GM21576 (cell line): ENCODE measurements at regions not wholly inside any gene's neighbourhood (a gene's known extent, or its start where the extent isn't known, plus 50 kb on each side); places are given as distances from the start of the nearest gene placed in this dataset.

Experiments used
- ATAC-seq: cut with Tn5 transposase; IDR thresholded peaks from one replicate; pipeline ENCODE4 v1.9.1; 2021; ENCODE audit warnings: mild to moderate bottlenecking, moderate library complexity; ENCODE audit not compliant: unreplicated experiment

DNA sequence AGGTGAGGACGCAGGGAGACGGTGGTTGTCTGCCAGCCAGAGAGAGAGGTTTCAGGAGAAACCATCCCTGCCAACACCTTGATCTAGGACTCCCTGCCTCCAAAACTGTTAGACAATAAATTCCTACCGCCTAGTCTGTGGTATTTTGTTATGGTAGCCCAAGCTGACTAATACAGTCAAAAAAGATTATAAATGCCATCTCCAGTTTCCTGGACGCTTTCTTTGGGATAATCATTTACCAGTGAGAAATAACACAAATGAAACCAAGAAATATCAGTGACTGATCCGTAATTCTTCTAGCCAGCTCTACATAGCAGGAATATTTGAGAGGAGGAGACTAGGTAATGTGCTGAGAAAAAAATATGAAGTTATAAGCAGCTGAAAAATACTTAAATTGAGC lies 707.8 kb upstream of the LMCD1 start:
- ATAC-seq, result no peak

DNA sequence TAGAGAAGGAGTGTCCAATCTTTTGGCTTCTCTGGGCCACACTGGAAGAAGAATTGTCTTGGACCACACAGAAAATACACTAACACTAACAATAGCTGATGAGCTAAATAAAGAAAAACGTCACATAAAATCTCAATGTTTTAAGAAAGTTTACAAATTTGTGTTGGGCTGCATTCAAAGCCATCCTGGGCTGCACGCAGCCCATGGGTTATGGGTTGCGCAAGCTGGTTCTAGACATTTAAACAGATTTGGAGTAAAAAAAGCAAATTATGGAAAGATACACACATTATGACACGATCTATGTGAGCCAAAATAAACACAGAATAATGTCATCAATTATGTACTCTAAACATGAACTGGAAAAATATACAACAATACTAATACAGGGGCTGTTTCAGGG lies 703.3 kb upstream of the LMCD1 start:
- ATAC-seq, result no peak

DNA sequence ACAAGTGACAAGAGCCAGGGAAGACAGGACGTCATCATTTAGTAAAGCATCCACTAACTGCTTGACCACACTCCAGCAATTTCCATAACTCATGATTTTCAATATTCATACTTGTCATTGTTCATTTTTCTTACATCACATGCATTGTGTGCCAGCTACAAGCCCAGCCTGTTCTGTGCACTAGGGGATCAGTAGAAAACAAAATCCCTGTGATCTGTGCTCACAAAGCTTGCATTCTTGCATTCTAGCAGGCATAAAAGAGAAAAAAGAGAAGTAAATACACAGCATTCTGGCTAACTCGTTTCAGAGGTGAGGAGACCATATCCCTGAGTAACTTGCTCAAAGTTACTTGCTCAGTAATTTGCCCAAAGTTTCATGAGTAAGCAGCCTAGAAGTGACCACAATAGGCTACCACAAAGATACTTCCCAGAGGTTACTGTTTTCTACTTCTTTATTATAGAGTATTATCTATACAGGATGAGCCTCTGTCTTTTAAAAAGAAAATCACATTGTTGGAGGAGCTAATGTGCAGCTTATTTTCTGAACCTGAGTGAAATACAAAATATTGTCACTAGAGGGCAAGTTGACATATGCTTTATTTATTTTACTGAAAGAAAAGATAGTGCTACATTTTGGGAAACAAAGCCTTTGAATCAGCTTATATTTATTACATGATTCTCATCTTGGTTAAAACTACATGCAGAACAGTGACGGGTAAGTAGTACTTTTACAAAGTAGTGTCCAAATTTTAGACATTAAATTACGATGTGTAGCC lies 701.4 kb upstream of the LMCD1 start:
- ATAC-seq, result no peak

DNA sequence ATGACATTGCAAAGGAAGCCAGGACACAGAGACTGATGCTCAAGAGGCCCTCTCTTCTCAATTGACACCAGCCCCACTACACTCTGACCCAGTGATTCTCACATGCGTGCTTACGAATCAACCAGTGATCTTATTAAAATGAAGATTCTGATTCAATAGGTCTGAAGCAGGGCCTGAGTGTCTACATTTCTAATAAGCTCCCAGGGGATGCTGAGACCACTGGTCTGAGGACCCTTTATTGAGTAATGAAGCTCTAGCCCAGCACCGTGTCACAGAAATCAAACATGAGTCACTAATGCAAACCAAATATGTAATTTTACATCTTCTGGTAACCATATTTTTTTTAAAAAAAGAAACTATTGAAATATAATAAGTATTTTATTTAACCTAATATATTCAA lies 689.1 kb upstream of the LMCD1 start:
- no peak for ATAC-seq

DNA sequence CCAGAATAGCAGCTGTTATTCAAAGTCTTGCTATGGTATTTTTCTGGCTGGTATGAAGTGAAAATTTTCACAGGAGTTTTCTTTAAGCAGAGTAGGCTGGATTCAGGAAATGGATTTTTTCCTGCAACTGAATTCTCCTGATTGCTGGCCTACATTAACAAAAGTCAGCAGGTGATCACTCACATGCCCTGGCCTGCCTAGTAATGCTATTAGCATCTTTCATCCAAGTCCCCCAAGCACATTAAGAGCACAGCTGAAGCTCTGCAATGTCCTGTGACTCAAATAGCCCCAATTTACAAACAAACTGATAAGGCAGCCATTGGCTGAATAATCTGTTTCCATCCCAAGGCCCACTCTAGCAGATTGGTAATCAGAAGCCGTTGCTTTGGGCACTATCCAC lies 688.3 kb upstream of the LMCD1 start:
- no peak for ATAC-seq

DNA sequence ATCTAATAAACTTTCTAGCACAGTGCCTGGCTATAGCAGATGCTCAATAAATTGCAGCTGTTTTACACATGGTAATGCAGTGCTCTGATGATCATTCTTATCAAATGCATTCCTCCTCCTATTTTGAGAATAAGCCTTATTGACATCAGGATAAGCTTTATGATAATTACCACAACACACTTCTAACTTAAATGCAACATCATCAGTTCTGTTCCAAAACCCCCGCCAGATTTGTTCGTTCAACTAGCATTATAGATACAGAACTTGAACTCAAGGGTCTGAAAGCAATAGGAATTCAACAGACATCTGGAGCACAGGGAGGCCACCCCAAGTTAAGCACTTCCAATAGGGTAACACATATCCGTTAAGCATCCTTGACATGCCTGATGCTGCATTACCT lies 684.4 kb upstream of the LMCD1 start:
- no peak for ATAC-seq

DNA sequence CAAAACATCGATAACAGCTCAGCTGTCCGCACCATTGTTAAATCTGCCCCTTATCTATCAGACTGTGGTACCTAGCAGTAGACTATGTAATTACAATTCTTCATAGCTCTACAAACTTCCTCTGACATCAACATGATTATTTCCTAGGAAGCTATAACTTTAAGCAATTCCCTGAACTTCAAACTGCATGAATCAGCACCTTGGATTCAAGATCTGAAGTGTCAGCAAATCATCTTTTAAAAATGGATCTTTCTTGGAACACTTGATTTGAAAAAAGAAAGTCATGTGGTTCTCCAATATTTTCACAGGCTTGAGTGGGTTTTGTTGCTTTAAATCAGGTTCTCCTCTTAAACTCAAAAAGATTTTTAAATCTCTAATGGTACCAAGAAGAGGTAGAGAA lies 680.7 kb upstream of the LMCD1 start:
- ATAC-seq, result no peak

DNA sequence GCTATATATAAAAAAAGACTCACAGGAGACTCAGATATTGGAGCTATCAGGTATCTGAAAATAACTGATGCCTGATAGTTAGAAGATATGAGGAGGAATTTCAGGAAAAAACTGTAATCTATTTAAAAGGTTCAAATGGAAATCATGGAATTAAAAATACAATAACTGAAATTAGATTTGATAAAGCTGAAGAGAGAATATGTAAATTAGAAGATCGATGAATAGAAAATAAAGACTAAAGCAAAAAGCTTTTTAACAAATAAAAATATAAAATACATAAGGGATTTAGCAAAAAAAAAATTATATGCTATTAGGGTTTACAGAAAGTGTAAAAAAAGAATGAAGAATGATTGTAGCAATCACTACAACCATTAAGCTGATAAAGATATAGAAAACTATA lies 679.8 kb upstream of the LMCD1 start:
- no peak for ATAC-seq

DNA sequence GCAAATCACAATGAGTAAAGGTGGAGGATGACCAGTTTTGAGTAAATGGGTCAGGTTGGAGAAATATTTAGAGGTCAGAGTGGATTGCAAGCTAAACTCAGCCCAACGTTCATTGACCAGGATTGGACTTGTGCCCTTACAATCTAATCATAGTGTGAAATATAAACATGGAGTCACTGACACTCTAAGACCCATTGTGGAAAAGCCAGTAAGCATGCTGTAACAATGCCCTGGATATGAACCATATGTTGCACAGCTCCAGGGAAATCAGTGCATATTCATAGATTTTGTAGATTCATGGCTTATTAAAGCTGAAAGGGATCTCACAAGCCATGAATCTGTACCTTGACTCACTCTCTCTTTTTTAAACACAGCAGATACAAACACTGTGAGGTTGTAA lies 660.2 kb upstream of the LMCD1 start:
- ATAC-seq, result no peak

DNA sequence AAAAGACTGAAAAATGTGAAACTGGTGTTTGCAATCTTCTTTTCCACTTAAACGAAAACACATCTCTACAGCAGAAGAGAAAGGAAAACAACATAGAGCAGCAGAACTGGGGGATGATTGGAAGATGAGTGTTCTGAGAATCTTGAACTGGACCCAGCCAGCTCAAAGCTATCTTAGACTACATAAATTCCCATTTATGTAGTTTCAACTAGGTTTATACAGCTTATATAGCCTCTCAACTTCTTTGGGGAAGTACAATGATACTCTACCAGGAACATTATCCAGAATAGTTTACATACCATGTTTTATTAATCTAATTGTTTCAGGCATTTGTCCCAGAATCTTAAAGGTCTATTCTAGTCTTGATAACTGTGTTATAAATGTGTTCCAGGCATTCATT lies 658.2 kb upstream of the LMCD1 start:
- no peak for ATAC-seq

DNA sequence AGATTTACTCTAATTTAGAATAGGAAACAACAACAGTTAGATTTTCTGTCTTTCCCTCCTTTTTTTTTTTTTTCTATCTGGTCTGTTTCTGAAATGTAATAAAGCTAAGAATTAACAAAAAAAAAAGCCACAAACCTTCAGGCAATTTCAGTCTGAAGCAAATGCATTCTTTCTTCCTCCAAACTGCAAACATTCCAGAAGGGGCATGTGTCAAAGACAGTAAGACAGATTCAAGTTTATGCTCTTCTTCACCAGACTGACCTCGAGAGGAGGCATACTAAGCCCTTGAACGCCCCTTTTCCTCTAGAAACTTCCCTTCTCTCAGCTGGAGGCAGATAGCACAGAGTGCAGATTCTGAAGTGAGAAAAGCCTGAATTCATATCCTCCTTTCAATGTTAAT lies 654.6 kb upstream of the LMCD1 start:
- no peak for ATAC-seq

DNA sequence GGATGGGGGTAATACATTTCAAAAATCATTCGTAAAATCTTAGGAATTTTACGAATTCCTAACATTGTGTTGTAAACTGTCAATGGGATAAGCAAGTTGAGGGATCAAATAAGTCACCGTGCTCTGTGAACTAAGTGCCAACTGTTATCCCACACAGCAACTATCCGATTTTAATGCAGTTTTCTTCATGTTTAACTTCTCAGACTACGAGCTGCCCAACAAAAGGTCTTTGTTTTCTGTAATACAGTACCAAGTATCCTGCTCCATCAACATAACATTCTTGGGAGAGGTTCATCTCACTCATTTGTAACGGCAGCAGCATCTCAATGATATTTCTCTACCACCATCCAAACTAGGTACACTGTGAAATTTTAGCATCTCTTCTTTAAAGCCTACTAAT lies 654.1 kb upstream of the LMCD1 start:
- ATAC-seq, result no peak

DNA sequence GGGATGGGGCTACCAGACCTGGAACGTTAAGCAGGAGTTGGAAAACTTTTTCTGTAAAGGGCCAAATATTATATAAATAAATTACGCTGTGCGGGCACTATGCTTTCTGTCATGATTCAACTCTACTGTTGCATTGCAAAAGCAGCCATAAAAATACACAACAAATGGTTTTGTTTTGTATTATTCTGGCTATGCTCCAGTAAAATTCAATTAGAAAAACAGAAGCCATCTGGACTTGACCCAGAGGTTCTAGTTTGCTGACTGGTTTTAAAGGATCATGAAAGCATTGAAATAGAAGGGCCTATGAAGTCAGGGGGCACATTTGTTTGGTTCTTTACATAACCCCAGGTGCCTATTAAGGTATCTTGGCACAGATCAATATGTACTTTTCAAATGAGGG lies 647.4 kb upstream of the LMCD1 start:
- ATAC-seq, result no peak

DNA sequence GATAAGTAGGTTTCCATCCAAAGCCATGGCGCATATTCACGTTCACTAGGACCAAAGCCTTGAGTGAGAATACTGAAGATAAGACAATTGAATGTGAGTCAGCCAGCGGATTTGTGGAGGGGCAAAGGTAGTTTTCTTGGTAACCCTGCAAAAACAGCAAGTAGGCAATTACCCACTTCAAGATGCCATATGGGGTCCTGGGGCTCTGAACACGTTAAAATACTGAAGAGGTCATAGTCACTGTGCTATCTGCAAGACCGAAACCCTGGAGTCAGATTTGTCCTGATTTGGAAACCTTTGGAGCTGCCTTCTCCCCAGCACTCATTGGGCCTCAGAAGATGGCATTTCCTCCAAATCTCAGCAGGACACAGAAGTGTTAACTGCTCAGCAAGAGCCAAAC lies 646.9 kb upstream of the LMCD1 start:
- ATAC-seq, result no peak

DNA sequence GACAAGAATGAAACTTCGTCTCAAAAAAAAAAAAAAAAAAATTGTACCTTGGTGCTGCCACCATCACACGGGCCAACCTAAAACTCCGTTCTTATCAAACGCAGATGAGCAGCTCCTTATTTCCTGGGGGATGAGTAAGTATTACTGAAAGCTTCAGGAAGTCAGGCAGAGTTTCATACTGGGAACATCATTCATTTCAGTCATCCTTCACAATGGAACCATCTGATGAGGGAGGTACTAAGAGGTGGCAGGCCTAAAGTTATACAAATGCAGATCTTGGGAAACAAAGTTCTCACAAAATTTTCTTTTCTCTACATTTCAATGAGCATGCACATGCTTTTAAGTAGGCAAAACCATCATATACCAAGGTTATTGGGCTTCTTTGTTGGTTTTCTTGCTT lies 636.0 kb upstream of the LMCD1 start:
- ATAC-seq, result no peak

DNA sequence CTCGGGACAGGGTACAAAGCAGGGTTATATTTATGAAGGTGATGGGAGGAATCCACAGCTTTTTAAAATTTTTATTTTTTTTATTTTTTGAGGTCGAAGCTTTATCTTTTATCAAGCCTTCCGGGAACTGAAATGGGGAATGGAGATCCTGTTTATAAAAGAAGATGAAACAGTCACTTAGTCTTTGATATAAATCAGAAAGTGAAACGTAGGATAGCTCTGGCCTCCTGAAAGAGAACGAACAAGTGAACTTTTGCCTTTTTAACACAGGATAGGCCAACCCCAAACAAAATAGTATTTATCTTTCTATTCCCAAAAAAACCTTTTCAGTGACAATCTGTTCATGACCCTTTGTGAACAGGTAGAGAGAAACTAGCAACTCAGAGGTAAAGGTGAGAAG lies 634.0 kb upstream of the LMCD1 start:
- ATAC-seq, result no peak

DNA sequence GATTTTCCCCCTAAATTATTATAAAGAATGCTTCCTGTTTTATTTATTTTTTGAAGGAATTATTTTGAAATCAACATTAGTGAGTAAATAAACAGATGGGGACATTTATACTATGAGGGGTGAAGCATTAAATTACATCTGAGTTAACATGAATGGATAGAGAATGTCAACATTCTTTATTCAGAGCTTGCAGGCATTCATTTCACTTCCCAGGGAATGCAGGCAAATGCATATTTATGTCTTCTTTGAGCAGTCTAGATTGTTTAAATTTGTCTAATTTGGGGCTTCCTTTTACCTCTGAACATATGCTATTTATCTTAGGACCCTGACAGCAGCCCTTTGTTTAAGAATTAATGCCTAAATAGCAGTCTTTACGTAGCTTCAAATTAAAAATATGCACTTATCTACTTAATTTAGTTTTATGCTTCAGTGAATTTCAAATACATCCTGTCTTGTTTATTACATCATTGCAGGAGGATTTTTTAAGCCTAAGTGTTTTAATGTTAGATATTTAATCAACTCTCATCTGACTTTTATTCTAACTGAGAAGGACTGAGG lies 630.5 kb upstream of the LMCD1 start:
- ATAC-seq, result no peak

DNA sequence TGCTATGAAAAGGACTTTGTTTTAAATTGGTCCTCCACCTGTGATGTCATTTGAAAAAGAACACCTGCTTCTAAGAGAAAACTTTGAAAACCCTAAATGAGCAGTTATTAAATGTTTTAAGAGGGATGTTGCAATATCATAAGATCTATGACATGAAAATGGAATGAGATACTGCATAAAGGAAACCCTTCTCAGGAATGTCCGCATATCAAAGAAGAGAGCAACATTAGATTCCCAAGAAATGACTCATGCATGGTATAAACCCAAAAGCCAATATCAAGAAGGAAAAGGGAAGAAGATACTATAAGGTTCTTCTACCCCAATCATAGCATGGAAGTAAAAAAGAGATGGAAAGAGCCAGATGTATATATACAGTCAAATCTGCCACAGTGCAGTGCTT lies 627.5 kb upstream of the LMCD1 start:
- ATAC-seq, result no peak

DNA sequence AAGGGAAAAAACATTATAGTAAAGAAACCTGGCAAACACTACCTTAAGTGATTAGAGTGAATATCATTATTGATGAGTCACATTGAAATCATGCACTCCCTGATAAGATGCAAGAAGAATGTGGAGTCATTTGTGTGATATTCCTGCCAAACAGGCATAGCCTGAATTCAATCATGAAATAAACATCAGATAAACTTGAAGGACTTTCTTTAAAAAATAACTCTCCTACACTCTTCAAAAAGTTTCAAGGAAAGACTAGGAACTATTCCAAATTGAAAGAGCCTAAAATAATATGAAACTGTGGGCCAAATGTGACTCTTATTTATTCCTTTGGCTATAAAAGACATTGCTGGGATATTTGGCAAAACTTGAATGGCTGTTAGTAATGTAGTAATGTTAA lies 625.7 kb upstream of the LMCD1 start:
- ATAC-seq, result no peak

DNA sequence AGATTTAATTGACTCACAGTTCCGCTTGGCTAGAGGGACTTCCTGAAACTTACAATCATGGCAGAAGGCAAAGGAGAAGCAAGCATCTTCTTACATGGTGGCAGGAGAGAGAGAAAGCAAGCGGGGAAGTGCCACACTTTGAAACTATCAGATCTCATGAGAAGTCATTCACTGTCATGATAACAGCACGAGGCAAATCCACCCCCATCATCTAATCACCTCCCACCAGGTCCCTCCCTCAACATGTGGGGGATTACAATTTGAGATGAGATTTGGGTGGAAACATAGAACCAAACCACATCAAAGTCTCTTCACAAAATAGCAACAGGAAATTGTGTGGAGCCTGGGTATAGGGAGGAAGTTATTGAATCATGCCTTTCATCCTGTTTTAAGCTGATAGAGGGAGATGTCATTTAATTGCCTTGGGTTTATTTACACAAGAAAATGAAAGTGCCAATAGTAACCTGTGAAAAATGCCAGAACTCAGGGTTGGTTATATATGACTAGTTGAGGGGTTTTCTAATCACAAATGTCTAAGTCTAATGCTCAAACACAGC lies 624.8 kb upstream of the LMCD1 start:
- ATAC-seq, result no peak

DNA sequence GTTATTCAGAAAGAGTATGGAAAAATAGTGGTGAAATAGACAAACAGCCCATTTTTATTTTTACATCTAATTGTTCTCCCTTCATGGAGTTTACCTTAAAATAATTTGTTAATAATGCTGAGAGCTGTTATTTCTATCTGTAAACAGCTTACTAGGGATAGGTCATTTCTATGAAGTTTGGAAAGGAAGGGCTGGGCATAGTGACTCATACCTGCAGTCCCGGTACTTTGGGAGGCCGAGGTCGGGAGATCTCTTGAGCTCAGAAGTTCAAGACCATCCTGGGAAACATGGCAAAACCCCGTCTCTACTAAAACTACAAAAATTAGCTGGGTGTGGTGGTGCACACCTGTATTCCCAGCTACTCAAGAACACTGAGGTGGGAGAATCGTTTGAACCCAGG lies 624.3 kb upstream of the LMCD1 start:
- no peak for ATAC-seq

DNA sequence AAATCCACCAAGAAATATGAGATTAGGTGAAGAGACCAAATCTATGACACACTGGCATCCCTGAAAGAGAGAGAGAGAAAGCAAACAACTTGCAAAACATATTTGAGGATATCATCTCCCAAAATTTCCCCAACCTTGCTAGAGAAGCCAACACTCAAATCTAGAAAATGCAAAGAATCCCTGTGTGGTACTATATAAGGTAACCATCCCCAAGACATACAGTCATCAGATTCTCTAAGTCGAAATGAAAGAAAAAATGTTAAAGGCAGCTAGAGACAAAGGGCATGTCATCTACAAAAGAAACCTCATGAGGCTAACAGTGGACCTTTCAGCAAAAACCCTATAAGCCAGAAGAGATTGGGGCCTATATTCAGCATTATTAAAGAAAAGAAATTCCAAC lies 622.1 kb upstream of the LMCD1 start:
- no peak for ATAC-seq

DNA sequence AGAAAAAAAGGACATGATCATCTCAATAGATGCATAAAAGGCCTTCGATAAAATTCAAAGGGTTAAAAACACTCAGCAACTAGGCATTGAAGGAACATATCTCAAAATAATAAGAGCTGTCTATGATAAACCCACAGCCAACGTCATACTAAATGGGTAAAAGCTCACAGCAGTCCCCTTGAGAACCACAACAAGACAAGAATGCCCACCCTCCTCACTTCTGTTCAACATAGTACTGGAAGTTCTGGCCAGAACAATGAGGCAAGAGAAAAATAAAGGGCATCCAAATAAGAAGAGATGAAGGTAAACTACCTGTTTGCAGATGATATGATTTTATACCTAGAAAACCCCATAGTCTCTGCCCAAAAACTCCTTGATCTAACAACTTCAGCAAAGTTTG lies 619.7 kb upstream of the LMCD1 start:
- ATAC-seq, result no peak
